GM19025 (cell line): ENCODE measurements at regions not wholly inside any gene's neighbourhood (a gene's known extent, or its start where the extent isn't known, plus 50 kb on each side); places are given as distances from the start of the nearest gene placed in this dataset.

ENCODE experiments used
- ATAC-seq: cut with Tn5 transposase; IDR thresholded peaks from one replicate; pipeline ENCODE4 v1.9.1; 2021; ENCODE audit warnings: mild to moderate bottlenecking, low read depth, moderate library complexity; ENCODE audit not compliant: unreplicated experiment

DNA sequence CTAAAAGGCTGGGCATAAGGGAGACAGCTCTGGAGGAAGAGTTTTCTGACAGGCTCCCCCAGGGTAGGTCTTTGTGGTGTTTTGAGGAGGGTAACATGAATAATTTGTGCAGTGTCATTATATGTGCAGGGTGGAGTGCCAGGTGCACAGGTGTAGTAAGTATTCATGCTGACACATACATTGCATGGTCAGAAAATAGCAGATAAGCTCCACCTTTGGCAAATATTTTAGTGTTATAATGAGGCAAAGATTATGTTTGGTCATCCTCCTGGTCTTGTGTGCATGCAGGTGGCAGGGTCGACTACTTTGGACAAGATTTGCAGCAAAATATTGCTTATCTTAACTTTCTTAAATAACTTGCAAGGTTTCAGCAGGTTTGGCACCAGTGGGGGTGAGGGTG lies 910.4 kb upstream of the PCDH10 start:
- no peak for ATAC-seq

- no peak for ATAC-seq
Measured at GRCh38 chr4:132240081-132240480, 909.0 kb upstream of the PCDH10 start.

DNA sequence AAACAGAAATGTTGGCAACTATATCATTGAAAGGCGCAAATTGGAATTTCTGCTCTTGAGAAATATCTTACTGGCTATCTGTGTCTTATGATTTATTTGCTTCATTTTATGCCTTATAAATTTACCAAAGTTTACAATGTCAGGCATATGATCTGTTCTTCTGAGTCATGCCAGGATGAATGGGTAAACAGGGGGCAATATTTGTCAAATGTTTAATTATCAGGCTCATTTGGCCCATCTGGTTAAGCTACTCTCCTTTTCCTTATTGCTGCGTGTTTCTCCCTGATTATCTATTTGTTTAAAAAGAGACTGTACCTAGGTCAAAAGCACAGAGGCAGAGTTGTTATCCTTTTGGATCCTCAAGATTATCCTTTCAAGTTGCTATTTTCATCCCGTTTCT lies 903.8 kb upstream of the PCDH10 start:
- no peak for ATAC-seq

DNA sequence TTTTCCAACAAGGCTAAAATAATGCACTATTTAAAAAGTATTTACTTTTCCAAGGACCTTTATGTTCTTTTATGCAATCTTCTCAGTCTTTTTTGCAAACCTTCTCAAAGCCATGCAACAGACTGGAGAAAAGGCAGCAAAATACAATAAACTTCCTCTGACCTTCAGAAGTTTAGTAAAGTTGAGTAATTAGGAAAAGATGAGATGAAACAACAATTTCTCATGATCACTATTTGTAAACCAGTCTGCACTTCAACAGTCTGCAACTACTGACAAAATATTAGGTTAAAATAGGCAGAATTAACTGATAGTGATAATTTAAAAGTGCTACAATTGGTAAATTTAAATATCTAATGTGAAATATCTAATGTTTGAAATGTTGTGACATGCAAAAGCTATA lies 884.9 kb upstream of the PCDH10 start:
- ATAC-seq = no peak

GRCh38 chr4:132266374-132266773 lies 882.7 kb upstream of the PCDH10 start:
- ATAC-seq = no peak

- ATAC-seq = no peak
Measured at GRCh38 chr4:132267321-132267720, 881.8 kb upstream of the PCDH10 start.

GRCh38 chr4:132269303-132269990 lies 879.6 kb upstream of the PCDH10 start:
- ATAC-seq = no peak

- no peak for ATAC-seq
Measured at GRCh38 chr4:132275583-132276121, 873.4 kb upstream of the PCDH10 start.

DNA sequence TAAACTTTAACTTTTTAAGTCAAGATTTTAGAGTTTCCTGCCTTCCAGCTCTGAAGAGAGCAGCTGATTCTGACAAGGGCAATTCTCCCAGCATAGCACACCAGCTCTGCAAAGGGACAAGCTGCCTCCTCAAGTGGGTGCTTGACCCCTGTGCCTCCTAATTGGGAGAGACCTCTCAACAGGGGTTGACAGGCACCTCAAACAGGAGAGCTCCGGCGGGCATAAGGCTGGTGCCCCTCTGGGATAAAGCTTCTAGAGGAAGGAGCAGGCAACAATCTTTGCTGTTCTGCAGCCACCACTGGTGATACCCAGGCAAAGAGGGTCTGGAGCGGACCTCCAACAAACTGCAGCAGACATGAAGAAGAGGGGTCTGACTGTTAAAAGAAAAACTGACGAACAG lies 872.9 kb upstream of the PCDH10 start:
- no peak for ATAC-seq

DNA sequence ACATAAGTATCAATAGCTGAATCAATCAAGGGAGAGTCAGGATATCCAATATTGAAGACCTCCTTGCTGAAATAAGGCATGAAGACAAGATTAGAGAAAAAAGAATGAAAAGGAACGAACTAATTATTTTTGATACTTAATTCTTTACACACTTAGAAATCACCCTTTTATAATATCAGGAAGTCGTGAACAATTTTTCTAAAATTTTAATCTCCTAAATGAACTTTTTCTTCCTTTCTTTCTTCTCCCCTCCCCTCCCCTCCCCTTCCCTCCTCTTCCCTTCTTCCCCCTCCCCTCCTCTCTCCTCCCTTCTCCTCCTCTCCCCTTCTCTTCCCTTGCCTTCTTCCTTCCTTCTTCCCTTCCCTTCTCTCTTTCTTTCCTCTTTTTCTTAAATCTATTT lies 872.1 kb upstream of the PCDH10 start:
- no peak for ATAC-seq

DNA sequence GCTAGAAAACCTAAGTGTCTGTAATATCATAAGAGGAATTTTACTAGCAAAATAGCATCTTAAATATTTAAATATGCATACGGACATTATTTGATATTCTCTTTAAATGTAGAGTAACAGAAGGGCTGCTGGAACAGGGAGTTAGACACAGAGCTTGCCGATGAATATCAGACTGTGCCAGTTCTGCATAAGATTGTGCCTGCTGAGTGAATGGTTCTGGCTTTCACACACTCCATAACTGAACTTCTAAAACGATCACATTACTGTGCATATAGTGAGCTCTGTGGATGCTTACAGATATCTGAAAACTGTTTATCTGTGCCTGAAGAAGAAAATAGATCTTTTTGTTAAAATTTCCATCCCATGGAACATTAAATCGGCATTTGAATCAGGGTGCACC lies 867.4 kb upstream of the PCDH10 start:
- no peak for ATAC-seq

- no peak for ATAC-seq
Measured at GRCh38 chr4:132284910-132285426, 864.1 kb upstream of the PCDH10 start.

DNA sequence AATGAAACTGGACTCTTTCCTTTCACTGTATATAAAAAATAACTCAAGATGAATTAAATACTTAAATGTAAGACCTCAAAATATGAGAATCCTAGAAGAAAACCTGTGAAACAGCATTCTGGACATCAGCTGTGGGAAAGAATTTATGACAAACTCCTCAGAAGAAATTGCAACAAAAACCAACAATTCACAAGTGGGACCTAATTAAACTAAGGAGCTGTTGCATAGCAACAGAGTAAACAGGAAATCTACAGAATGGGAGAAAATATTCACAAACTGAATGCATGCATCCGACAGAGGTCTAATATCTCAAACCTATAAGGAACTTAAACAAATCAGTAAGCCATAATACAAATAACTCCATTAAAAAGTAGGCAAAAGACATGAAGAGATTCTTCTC lies 851.7 kb upstream of the PCDH10 start:
- ATAC-seq = no peak

- ATAC-seq = no peak
Measured at GRCh38 chr4:132299841-132300240, 849.3 kb upstream of the PCDH10 start.

- ATAC-seq = no peak
Measured at GRCh38 chr4:132312521-132312920, 836.6 kb upstream of the PCDH10 start.

DNA sequence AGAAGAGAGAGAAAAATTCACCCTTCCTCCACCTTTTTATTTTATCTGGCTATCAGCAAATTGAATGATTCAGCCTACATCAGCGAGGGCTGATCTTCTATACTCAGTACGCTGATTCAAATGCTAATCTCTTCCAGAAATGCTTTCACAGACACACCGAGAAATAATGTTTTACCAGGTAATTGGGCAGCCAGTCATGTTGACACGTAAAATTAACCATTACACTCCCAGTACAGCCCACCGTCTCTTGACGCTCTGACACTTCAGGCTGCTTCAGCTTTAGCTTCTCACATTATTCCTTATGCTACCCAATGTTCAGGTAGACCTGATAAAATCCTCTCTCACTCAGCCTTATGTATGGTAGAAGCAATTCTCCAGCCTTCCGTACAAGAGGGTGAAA lies 835.2 kb upstream of the PCDH10 start:
- no peak for ATAC-seq

DNA sequence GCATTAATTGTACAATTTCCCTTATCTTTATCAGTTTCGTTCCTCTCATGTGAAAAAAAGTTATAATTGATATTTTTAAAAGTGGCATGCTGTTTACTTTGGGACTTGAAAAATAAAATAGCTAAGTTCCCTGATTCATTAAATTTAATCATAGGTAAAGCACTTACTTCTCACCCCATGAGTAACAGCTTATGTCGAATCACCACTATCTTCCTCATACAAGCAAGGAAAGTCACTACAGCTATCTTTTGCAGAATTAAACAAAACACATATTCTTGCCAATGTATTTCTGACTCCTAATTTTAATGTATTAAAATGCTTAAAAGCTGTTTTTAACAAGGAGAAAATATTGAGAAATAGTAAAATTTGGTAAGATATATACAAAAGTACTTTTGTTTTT lies 832.4 kb upstream of the PCDH10 start:
- ATAC-seq = no peak

DNA sequence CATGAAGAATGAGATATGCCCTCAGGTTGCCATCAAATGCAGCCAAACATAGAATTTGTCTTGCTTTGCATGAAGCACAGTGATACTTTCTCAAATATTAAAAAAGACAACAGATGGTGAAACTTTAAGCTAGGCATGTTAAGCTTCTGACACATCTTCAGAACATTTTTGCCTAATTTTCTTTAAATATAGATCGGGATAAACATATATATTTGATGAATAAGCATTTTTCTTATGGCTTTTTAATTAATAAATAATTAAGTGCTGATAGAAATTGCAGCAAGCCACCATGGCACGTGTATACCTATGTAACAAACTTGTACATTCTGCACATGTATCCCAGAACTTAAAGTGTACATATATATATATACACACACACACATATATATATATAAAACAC lies 831.2 kb upstream of the PCDH10 start:
- ATAC-seq = no peak

DNA sequence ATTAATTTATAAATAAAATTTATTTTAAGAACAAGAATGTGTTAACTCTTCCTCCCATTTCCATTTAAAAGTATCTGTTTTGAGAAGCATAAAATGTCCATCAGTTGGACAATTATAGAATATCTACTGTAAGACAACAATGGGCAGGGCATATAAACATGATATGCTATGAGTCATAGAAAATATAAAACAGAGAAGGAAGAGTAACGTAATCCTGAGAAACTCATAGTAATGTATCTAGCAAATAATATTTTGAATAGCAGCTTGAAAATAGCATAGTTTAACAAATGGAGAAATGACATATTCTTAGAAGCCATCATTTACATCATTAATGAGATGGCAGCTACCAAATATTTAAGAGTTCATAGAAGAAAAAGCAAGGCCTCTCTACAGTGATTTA lies 820.3 kb upstream of the PCDH10 start:
- no peak for ATAC-seq

DNA sequence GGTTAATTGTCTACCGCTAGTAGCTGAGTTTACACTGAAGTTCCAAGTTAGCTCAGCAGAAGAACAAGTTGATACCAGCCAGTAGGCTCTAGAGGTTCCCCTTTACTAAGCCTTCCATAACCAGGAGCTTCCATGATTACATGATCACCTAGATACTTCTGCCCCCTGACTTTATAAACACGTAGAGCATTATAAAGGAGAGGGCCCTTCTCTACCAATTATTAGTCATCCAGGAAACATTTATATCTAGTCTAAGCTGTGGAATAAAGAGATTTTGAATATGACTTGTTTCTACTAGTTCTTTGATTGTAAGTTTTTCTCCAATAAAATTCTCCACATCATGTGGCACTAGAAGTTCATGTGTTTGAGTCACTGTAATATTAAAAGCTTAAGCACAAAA lies 818.1 kb upstream of the PCDH10 start:
- no peak for ATAC-seq

DNA sequence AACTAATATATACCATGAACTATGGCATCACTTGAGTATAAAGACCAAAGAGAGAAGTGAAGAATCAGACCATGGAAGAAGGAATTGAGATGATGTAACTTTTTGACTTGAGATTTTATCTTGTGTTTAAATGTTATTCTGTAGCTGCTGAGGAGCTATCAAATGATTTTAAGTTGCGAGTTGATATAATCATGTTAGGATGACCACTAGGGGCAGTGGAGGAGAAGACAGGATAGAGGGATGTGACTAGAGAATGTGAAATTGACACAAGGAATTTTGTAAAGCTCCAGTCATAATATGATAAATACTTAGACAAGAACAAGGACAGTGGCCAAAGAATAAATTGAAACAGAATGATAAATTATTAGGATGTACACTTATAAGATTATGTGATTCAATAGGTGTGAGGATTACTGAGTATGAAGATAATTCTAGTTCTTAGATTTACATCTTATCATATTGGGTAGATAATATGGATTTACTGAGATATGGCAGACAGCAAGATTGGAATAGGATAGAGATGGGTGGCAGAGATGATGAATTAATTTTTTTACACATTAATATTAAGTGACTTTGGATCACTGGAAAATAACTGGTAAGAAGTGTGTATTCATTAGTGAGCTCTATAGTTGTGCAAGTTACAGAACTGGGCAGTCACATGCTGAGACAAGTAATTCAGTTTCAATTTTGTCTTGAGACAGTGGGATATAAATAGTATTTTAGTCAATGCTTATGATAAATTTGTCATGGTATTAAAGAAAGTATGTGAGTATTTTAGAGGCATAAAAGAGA lies 816.0 kb upstream of the PCDH10 start:
- ATAC-seq = no peak

DNA sequence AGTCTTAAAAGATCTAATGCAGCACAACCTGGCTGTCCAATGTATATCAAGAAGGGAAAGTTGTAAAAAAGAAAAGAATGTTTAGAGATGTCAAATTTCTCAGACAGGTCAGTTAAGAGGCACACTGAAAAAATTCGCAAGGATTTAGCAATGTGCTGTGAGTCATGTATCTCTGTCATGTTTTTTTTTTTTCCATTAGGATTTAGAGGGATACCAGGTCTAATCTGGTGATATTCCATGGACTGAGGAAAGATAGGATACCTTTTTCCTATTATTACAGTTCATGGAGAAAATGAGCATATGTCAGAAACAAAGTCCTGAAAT lies 815.4 kb upstream of the PCDH10 start:
- no peak for ATAC-seq
